Neural crest cell (in vitro differentiated cells): ENCODE measurements at regions not wholly inside any gene's neighbourhood (a gene's known extent, or its start where the extent isn't known, plus 50 kb on each side); places are given as distances from the start of the nearest gene placed in this dataset.

Source experiments
- DNase-seq: peaks from one replicate; pipeline ENCODE4 v3.0.0; 2021; ENCODE audit warnings: low read depth, mixed read lengths, low spot score
- H3K27ac Mint-ChIP-seq: one replicate; pipeline ENCODE4 v1.8.0; 2021; ENCODE audit warnings: mild to moderate bottlenecking, mixed read lengths; ENCODE audit not compliant: unreplicated experiment
- H3K27me3 Mint-ChIP-seq: 2 replicates; pipeline ENCODE4 v1.8.0; 2021; ENCODE audit warnings: low read depth, mild to moderate bottlenecking, mixed read lengths
- H3K36me3 Mint-ChIP-seq: 2 replicates; pipeline ENCODE4 v1.8.0; 2021; ENCODE audit warnings: low read depth, mild to moderate bottlenecking, mixed read lengths
- H3K4me1 Mint-ChIP-seq: 2 replicates; pipeline ENCODE4 v1.8.0; 2021; ENCODE audit warnings: mixed read lengths
- H3K4me3 Mint-ChIP-seq: one replicate; pipeline ENCODE4 v1.8.0; 2021; ENCODE audit warnings: mild to moderate bottlenecking, mixed read lengths
- H3K9me3 Mint-ChIP-seq: 2 replicates; pipeline ENCODE4 v1.8.0; 2021; ENCODE audit warnings: mixed read lengths
- TF ChIP-seq, protein P1 (sequence below): fragments of 200-600 bp; sonication (generic); conservative IDR thresholded peaks from 2 replicates; pipeline ENCODE4 v1.5.0; 2021; ENCODE audit warnings: antibody characterized with exemption, mild to moderate bottlenecking

DNA sequence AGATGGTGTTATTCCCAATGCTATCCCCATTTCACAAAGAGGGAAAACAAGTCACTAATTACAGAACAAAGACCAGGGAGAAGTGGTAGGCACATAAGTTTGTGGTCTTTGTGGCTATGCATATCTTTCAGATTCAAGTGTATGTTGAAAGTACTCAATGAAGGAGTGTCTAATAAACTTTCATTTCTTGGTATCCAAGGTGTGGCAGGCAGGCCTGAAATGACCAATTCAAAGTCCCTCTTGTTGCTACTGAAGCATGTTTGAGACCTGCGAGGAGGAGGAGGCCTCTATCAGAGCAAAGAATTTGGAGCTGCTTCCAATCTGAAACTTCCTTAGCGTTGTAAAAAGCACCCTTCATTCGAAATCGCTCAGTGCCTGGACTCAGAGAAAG is 60.9 kb upstream of the KLF7 start:
- Mint-ChIP-seq H3K36me3 (no peaks in the 10 kb centered on the region), H3K4me3 (no peak overlapping the region), H3K4me1 (peaks cover 37% of the 10 kb centered on the region), H3K27ac (no peak overlapping the region), H3K27me3 (no peaks in the 10 kb centered on the region), H3K9me3 (no peaks in the 10 kb centered on the region)
- TF ChIP-seq, protein P1, sequence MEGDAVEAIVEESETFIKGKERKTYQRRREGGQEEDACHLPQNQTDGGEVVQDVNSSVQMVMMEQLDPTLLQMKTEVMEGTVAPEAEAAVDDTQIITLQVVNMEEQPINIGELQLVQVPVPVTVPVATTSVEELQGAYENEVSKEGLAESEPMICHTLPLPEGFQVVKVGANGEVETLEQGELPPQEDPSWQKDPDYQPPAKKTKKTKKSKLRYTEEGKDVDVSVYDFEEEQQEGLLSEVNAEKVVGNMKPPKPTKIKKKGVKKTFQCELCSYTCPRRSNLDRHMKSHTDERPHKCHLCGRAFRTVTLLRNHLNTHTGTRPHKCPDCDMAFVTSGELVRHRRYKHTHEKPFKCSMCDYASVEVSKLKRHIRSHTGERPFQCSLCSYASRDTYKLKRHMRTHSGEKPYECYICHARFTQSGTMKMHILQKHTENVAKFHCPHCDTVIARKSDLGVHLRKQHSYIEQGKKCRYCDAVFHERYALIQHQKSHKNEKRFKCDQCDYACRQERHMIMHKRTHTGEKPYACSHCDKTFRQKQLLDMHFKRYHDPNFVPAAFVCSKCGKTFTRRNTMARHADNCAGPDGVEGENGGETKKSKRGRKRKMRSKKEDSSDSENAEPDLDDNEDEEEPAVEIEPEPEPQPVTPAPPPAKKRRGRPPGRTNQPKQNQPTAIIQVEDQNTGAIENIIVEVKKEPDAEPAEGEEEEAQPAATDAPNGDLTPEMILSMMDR = no peak
- DNase-seq = no peak

DNA sequence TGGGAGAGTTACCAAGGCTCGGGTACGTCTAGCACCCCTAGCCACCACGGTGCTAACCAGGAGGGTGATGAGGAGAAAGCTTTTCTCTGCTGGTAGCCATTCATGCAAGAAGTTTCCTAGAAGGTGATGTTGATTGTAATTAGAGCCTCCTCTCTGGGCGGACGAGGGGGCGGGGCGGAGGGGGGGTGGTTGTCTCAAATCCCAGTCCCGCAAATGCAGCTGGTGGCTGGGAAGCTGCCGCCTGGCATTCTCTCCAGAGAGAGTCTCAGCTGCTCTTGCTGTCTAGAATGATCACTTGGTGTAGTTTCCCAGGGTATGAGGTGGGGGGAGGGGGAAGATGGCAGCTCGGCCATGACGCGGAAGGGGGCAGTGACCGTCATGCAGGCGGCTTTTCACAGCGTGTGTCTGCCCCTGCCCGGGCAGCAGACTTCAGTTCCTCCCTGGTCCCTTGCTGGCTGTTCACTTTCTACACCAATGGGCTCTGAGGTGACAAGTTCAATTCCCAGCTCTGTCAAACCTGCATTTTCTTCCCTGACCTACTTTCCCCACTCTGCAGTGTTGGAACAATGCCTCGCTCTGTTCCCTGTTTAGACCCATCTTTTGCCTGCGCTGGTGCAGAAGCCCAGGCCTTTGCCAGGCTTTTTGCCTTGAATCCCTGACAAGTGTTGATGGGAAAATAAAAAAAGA is 61.5 kb upstream of the KLF7 start:
- TF ChIP-seq, protein P1 = no peak
- Mint-ChIP-seq H3K4me3 (no peak overlapping the region), H3K4me1 (peaks cover 38% of the 10 kb centered on the region), H3K27ac (peak overlapping the region; percentile 20), H3K27me3 (no peaks in the 10 kb centered on the region), H3K36me3 (no peaks in the 10 kb centered on the region), H3K9me3 (no peaks in the 10 kb centered on the region)
- DNase-seq = peak; percentile 15

DNA sequence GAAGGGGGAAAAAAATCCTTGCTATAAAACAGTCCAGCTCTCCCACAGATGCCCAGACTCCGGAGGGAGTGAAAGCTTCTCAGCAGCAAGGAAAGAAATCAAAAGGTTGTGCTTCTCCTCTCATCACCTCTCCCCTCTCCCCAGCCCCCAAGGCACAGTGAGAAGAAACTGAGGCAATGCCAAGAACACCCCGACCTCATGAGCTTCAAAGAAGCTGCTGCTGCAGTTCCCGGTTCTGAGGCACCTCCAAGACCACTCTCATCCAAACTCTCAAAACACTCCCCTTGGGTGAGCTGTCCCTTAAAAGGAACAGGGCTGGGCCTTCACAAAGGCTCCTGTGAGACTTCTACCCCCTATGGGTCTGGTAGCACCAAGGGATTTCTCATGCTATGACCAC is 62.0 kb upstream of the KLF7 start:
- peak overlapping the region; percentile 20 for H3K27ac Mint-ChIP-seq
- no peaks in the 10 kb centered on the region for H3K9me3 Mint-ChIP-seq
- TF ChIP-seq, protein P1 = no peak
- H3K36me3 Mint-ChIP-seq = no peaks in the 10 kb centered on the region
- no peaks in the 10 kb centered on the region for H3K27me3 Mint-ChIP-seq
- no peak overlapping the region for H3K4me3 Mint-ChIP-seq
- DNase-seq = no peak
- peaks cover 38% of the 10 kb centered on the region for H3K4me1 Mint-ChIP-seq

DNA sequence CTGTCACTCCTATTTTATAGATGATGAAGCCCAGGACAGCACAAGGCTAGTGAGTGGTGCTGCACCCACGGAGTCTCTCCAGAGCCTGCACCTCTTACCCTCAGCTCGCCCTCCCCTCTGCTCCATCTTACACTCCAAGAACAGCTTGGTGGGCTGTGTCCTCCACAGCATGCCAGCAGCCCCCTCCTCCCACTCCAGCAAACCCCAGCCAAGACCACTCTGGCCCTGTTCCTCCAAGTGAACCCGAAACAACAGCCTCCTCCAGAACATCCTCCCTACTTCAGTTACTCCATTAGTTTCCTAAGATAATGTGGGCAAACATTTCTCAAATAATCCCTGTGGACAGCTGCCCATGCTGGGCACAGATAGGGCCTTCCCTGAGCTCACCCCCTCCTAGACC is 62.7 kb upstream of the KLF7 start:
- TF ChIP-seq, protein P1 = no peak

DNA sequence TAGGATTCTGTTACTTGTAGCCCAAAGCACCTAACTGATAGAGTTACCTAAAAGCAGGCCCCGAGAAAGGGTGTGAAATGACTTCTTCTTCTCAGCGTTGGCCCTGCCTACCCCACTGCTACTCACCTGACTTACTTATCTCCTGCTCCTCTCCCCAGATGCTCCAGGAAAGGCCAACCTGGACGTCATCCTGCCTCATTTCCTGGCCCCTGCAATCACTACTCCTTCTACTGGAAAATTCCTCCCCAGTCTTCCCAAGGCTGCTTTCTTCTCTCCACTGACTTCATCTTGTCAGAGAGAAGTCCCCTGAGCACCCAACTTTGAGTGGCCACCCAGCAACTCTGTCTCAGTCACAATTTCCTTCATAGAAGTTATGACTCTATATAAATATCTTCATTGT is 63.4 kb upstream of the KLF7 start:
- Mint-ChIP-seq H3K27ac (no peak overlapping the region), H3K9me3 (no peaks in the 10 kb centered on the region), H3K4me1 (peaks cover 34% of the 10 kb centered on the region), H3K27me3 (no peaks in the 10 kb centered on the region), H3K4me3 (no peak overlapping the region), H3K36me3 (no peaks in the 10 kb centered on the region)
- TF ChIP-seq, protein P1 = no peak
- no peak for DNase-seq

More for the DNA sequence above, 62.7 kb upstream of the KLF7 start:
- Mint-ChIP-seq H3K9me3 (no peaks in the 10 kb centered on the region), H3K27me3 (no peaks in the 10 kb centered on the region), H3K4me3 (no peak overlapping the region), H3K36me3 (no peaks in the 10 kb centered on the region), H3K27ac (no peak overlapping the region), H3K4me1 (peaks cover 34% of the 10 kb centered on the region)
- no peak for DNase-seq
